HG02678 (cell line): ENCODE measurements at regions not wholly inside any gene's neighbourhood (a gene's known extent, or its start where the extent isn't known, plus 50 kb on each side); places are given as distances from the start of the nearest gene placed in this dataset.
"Not testable (repeated sequence)": the region's sequence is repeated elsewhere in the genome, so short reads cannot be mapped to it uniquely, and the experiment has no call there.

ENCODE experiments used
- ATAC-seq: cut with Tn5 transposase; IDR thresholded peaks from one replicate; pipeline ENCODE4 v1.9.1; 2021; ENCODE audit warnings: mild to moderate bottlenecking, moderate library complexity; ENCODE audit not compliant: unreplicated experiment

- ATAC-seq, result no peak
These were observed 57.1 kb upstream of the KCTD7 start for GRCh38 chr7:66571568-66571967.

GRCh38 chr7:66573782-66574495 is 54.7 kb upstream of the KCTD7 start:
- ATAC-seq, result not testable (repeated sequence)

- ATAC-seq, result not testable (repeated sequence)
These were observed 53.9 kb upstream of the KCTD7 start for GRCh38 chr7:66574768-66575167.

- no peak for ATAC-seq
These were observed 53.3 kb upstream of the KCTD7 start for GRCh38 chr7:66575398-66575797.

GRCh38 chr7:66576646-66577045 is 52.0 kb upstream of the KCTD7 start:
- ATAC-seq, result no peak
